ENCODE measurements at regions not wholly inside any gene's neighbourhood (a gene's known extent, or its start where the extent isn't known, plus 50 kb on each side); places are given as distances from the start of the nearest gene placed in this dataset.
"Not testable (repeated sequence)": the region's sequence is repeated elsewhere in the genome, so short reads cannot be mapped to it uniquely, and the experiment has no call there.

DNA sequence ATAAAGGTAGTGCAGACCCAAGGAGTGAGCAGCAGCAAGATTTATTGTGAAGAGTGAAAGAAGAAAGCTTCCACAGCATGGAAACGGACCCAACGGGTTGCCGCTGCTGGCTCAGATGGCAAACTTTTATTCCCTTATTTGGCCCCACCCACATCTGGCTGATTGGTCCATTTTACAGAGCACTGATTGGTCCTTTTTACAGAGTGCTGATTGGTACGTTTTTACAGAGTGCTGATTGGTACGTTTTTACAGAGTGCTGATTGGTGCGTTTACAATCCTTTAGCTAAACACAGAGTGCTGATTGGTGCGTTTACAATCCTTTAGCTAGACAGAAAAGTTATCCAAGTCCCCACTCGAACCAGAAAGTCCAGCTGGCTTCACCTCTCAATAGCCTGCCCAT is 72.9 kb upstream of the RGPD4 start:
- not testable (repeated sequence) for H3K27ac ChIP-seq (ENCODE audit: low read depth in 2 of 2, low read length in 2 of 2); H3K9ac ChIP-seq (ENCODE audit: low read depth in 1 of 2, low read length in 2 of 2); H3K36me3 ChIP-seq (ENCODE audit: control insufficient read depth in 2 of 2, insufficient read depth in 2 of 2, low read length in 2 of 2); H3K9me3 ChIP-seq (ENCODE audit: control insufficient read depth in 2 of 2, low read length in 2 of 2); H3K27me3 ChIP-seq (ENCODE audit: control insufficient read depth in 2 of 2, insufficient read depth in 2 of 2, low read length in 2 of 2); H3K4me3 ChIP-seq (ENCODE audit: low read length in 2 of 2); H3K4me1 ChIP-seq (ENCODE audit: control insufficient read depth in 2 of 2, insufficient read depth in 2 of 2, low read length in 2 of 2)

DNA sequence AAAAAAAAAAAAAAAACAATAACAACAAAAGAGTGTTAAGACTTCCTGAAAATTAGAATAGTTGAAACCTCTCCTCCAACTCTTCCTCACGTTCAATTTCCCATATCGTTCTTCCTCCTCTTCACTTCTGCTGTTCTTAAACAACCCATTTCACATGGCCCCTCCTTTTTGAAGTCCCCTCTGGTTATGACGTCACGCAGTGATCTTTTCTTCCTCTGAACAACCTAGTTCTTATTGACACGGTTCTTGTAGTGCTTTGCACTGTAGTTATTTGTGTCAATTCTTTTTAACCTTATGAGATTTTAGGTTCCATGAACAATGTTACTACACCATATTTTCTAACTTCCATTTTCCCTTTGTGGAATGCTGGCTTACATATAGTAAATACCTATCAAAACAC is 69.5 kb upstream of the RGPD4 start:
- no peak overlapping the region for H3K4me3 ChIP-seq (ENCODE audit: low read length in 2 of 2)
- no peaks in the 10 kb centered on the region for H3K27me3 ChIP-seq (ENCODE audit: control insufficient read depth in 2 of 2, insufficient read depth in 2 of 2, low read length in 2 of 2)
- H3K9me3 ChIP-seq (ENCODE audit: control insufficient read depth in 2 of 2, low read length in 2 of 2), result no peaks in the 10 kb centered on the region
- no peak overlapping the region for H3K9ac ChIP-seq (ENCODE audit: low read depth in 1 of 2, low read length in 2 of 2)
- H3K36me3 ChIP-seq (ENCODE audit: control insufficient read depth in 2 of 2, insufficient read depth in 2 of 2, low read length in 2 of 2), result no peaks in the 10 kb centered on the region
- no peaks in the 10 kb centered on the region for H3K4me1 ChIP-seq (ENCODE audit: control insufficient read depth in 2 of 2, insufficient read depth in 2 of 2, low read length in 2 of 2)
- no peak overlapping the region for H3K27ac ChIP-seq (ENCODE audit: low read depth in 2 of 2, low read length in 2 of 2)

DNA sequence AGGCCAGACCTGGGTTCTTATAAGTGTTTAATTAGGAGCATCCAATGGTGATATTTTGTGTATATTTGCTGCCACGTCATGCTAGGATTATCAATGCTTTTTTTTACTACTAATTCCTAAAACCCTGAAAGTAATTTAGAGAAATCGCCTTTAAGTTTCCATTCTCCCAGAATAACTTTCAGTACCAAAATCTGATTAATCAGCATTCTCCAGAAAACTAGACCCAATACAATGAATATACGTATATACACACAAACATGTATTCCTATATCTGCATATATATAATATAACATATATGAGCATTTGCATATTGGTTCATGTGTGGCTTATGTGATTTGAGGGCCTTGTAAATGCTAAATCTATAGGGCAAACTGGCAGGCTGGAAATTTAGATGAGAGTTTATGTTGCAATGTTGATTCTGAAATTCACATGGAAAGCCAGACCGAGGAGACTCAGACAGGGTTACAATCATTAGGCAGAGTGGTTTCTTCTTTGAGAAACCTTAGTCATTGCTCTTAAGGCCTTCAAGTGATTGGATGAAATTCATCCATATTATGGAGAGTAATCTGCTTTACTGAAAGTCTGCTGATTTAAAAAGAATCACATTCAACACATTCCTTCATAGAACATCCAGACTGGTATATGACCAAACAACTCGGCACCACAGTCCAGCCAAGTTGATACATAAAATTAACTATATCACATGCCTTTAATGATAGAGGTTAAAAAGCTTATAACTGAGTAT is 65.9 kb upstream of the RGPD4 start:
- Histone ChIP-seq H3K27ac (ENCODE audit: low read depth in 2 of 2, low read length in 2 of 2) (no peak overlapping the region), H3K4me1 (ENCODE audit: control insufficient read depth in 2 of 2, insufficient read depth in 2 of 2, low read length in 2 of 2) (no peaks in the 10 kb centered on the region), H3K9me3 (ENCODE audit: control insufficient read depth in 2 of 2, low read length in 2 of 2) (no peaks in the 10 kb centered on the region), H3K4me3 (ENCODE audit: low read length in 2 of 2) (no peak overlapping the region), H3K9ac (ENCODE audit: low read depth in 1 of 2, low read length in 2 of 2) (no peak overlapping the region), H3K36me3 (ENCODE audit: control insufficient read depth in 2 of 2, insufficient read depth in 2 of 2, low read length in 2 of 2) (no peaks in the 10 kb centered on the region), H3K27me3 (ENCODE audit: control insufficient read depth in 2 of 2, insufficient read depth in 2 of 2, low read length in 2 of 2) (no peaks in the 10 kb centered on the region)

DNA sequence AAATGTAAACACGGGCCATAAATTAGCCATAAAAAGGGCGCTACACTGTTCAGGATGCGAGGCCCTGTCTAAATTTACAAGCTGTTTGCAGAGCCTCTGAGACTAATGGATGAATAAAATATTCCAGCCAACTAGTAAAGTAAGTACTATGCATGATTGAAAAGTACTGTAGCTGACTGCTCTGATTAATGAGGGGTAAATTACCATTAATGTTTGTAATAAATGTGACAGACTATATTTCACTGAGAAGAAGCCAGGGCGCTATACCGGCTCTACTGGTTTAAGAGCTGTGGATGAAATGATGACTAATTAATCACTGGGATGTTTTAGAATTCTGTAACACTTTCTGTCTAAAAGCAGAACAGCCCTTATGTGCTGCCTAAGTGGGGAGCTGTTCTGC is 54.3 kb upstream of the RGPD4 start:
- Histone ChIP-seq H3K4me3 (ENCODE audit: low read length in 2 of 2) (no peak overlapping the region), H3K4me1 (ENCODE audit: control insufficient read depth in 2 of 2, insufficient read depth in 2 of 2, low read length in 2 of 2) (no peaks in the 10 kb centered on the region), H3K27me3 (ENCODE audit: control insufficient read depth in 2 of 2, insufficient read depth in 2 of 2, low read length in 2 of 2) (no peaks in the 10 kb centered on the region), H3K9me3 (ENCODE audit: control insufficient read depth in 2 of 2, low read length in 2 of 2) (no peaks in the 10 kb centered on the region), H3K36me3 (ENCODE audit: control insufficient read depth in 2 of 2, insufficient read depth in 2 of 2, low read length in 2 of 2) (no peaks in the 10 kb centered on the region), H3K27ac (ENCODE audit: low read depth in 2 of 2, low read length in 2 of 2) (no peak overlapping the region), H3K9ac (ENCODE audit: low read depth in 1 of 2, low read length in 2 of 2) (no peak overlapping the region)

DNA sequence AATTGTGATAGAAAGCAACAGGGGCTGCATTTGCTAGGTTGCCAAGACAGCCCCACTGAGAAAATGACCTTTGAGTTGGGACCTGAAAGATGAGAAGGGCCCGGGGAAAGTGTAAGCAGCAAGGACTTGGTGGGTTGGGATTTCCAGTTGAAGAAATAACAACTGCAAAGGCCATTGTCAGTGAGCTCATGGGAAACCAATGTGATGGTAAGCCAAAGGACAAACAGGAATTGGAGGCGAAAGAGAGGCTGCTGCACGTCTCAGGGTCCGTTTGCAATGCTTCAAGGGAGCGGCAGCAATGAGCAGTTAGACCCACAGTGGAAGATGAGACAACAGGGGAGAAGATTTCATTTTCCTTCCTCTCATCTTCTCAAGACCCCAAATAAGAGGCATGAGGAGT is 51.5 kb upstream of the RGPD4 start:
- Histone ChIP-seq H3K4me1 (ENCODE audit: control insufficient read depth in 2 of 2, insufficient read depth in 2 of 2, low read length in 2 of 2) (no peaks in the 10 kb centered on the region), H3K36me3 (ENCODE audit: control insufficient read depth in 2 of 2, insufficient read depth in 2 of 2, low read length in 2 of 2) (no peaks in the 10 kb centered on the region), H3K4me3 (ENCODE audit: low read length in 2 of 2) (no peak overlapping the region), H3K9ac (ENCODE audit: low read depth in 1 of 2, low read length in 2 of 2) (no peak overlapping the region), H3K27ac (ENCODE audit: low read depth in 2 of 2, low read length in 2 of 2) (no peak overlapping the region), H3K27me3 (ENCODE audit: control insufficient read depth in 2 of 2, insufficient read depth in 2 of 2, low read length in 2 of 2) (no peaks in the 10 kb centered on the region), H3K9me3 (ENCODE audit: control insufficient read depth in 2 of 2, low read length in 2 of 2) (no peaks in the 10 kb centered on the region)

DNA sequence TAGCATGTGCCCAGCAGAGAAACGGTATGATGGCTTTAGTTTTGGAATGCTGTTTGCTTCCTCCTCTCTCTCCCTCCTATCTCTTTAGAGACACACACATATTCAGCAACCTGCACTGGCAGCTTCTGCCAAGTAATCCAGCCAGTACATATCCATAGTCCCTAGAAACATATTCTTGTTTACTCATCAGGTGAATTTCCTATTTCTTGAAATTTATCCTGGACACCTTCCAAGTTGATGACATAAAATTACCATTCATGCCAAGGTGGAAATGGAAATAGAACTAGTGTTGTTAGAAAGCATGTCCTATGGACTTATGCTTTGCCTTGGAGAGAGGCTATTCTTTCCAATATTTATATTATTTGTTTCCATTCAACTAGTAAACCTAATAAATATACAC is 50.9 kb upstream of the RGPD4 start:
- Histone ChIP-seq H3K36me3 (ENCODE audit: control insufficient read depth in 2 of 2, insufficient read depth in 2 of 2, low read length in 2 of 2) (no peaks in the 10 kb centered on the region), H3K27me3 (ENCODE audit: control insufficient read depth in 2 of 2, insufficient read depth in 2 of 2, low read length in 2 of 2) (no peaks in the 10 kb centered on the region), H3K27ac (ENCODE audit: low read depth in 2 of 2, low read length in 2 of 2) (no peak overlapping the region), H3K4me3 (ENCODE audit: low read length in 2 of 2) (no peak overlapping the region), H3K9me3 (ENCODE audit: control insufficient read depth in 2 of 2, low read length in 2 of 2) (no peaks in the 10 kb centered on the region), H3K4me1 (ENCODE audit: control insufficient read depth in 2 of 2, insufficient read depth in 2 of 2, low read length in 2 of 2) (no peaks in the 10 kb centered on the region), H3K9ac (ENCODE audit: low read depth in 1 of 2, low read length in 2 of 2) (no peak overlapping the region)

DNA sequence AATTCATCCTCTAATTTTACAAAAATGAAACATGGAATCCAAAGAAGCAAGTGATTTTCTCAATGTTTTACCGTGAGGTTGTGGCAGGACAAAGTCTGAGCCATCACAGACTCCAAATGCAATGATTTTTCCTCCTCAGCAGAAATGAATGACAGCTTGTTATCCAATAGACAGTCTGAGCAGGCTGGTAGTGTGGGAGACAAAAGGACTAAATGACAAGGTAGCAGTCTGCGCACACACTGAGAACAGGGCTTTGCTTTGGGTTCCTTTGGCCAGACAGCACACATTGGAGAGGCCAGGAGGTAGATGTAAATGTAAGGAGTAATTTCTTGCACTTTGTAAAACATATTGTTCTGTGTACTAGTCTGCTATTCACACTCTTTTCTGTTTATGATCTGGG is 50.3 kb upstream of the RGPD4 start:
- no peak overlapping the region for H3K4me3 ChIP-seq (ENCODE audit: low read length in 2 of 2)
- H3K36me3 ChIP-seq (ENCODE audit: control insufficient read depth in 2 of 2, insufficient read depth in 2 of 2, low read length in 2 of 2), result no peaks in the 10 kb centered on the region
- no peak overlapping the region for H3K9ac ChIP-seq (ENCODE audit: low read depth in 1 of 2, low read length in 2 of 2)
- H3K4me1 ChIP-seq (ENCODE audit: control insufficient read depth in 2 of 2, insufficient read depth in 2 of 2, low read length in 2 of 2), result no peaks in the 10 kb centered on the region
- H3K27ac ChIP-seq (ENCODE audit: low read depth in 2 of 2, low read length in 2 of 2), result no peak overlapping the region
- H3K27me3 ChIP-seq (ENCODE audit: control insufficient read depth in 2 of 2, insufficient read depth in 2 of 2, low read length in 2 of 2), result no peaks in the 10 kb centered on the region
- no peaks in the 10 kb centered on the region for H3K9me3 ChIP-seq (ENCODE audit: control insufficient read depth in 2 of 2, low read length in 2 of 2)

Data from mucosa of rectum (tissue), 2 donors.